MM.1S (cell line): ENCODE measurements at regions not wholly inside any gene's neighbourhood (a gene's known extent, or its start where the extent isn't known, plus 50 kb on each side); places are given as distances from the start of the nearest gene placed in this dataset.

ENCODE experiments used
- EZH2 ChIP-seq: fragments of 300-600 bp; sonication (generic); optimal IDR thresholded peaks from 2 replicates; pipeline ENCODE3; 2017; ENCODE audit warnings: low read depth, mild to moderate bottlenecking, antibody characterized with exemption, low read length, mixed read lengths
- TF ChIP-seq, protein P1 (sequence below): fragments of 300-600 bp; sonication (generic); IDR thresholded peaks from 2 replicates; pipeline ENCODE4 v1.5.1; 2016; ENCODE audit warnings: antibody characterized with exemption, low read length, mixed read lengths

DNA sequence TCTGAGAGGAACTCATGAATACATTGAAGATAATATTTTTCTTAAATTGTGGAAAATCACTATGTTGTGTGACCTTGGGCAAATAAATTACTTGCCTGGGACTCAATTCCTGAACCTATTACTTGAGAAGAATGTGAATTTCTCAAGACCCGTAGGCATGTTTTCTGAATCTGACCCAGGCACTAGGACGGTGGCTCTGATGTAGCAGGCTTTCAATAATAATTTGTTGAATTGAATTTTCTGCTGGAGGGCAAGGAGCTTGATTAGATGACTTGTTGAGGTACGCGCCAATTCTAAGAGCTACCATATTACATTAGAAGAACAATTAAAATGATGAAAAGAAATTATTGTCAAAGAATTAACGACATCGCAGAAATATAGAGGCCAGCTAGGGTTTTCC, 150.2 kb upstream of the LRRC3B start:
- TF ChIP-seq, protein P1, sequence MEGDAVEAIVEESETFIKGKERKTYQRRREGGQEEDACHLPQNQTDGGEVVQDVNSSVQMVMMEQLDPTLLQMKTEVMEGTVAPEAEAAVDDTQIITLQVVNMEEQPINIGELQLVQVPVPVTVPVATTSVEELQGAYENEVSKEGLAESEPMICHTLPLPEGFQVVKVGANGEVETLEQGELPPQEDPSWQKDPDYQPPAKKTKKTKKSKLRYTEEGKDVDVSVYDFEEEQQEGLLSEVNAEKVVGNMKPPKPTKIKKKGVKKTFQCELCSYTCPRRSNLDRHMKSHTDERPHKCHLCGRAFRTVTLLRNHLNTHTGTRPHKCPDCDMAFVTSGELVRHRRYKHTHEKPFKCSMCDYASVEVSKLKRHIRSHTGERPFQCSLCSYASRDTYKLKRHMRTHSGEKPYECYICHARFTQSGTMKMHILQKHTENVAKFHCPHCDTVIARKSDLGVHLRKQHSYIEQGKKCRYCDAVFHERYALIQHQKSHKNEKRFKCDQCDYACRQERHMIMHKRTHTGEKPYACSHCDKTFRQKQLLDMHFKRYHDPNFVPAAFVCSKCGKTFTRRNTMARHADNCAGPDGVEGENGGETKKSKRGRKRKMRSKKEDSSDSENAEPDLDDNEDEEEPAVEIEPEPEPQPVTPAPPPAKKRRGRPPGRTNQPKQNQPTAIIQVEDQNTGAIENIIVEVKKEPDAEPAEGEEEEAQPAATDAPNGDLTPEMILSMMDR: no peak
- TF ChIP-seq EZH2: no peak
